Endothelial cell of umbilical vein (primary cell): ENCODE measurements at regions not wholly inside any gene's neighbourhood (a gene's known extent, or its start where the extent isn't known, plus 50 kb on each side); places are given as distances from the start of the nearest gene placed in this dataset.

ENCODE experiments used
- BruUV-seq: library from RNA; stranded (reverse); fragments of 400-500 nt; replicated peaks from 2 replicates; lab custom pipeline; 2021; lab: Mats Ljungman, UMichigan
- CTCF ChIA-PET: fragments of 300-600, 350-600 bp; sonication (Branson Sonifier 250); formaldehyde crosslinking; loops from one replicate; lab custom pipeline; 2021; ENCODE audit warnings: antibody characterized with exemption, inconsistent platforms; lab: Charles Lee
- POLR2A ChIA-PET: fragments of 300-600, 350-600 bp; sonication (Branson Sonifier 250); formaldehyde crosslinking; loops from one replicate; lab custom pipeline; 2021; ENCODE audit warnings: antibody characterized with exemption, inconsistent platforms; lab: Charles Lee
- DNase-seq: peaks from one replicate; pipeline ENCODE4 v3.0.0-alpha.2; 2011; ENCODE audit warnings: low read depth, low spot score
- FAIRE-seq: peaks from 2 replicates; lab custom pipeline; 2011; peaks lifted over from hg19 to GRCh38; lab: Jason Lieb, UNC
- H2AFZ ChIP-seq: 2 replicates; pipeline ENCODE4 v1.6.0; 2012; ENCODE audit warnings: low read depth, low read length, control low read depth, inconsistent platforms
- H3K27ac ChIP-seq: 2 replicates; pipeline ENCODE4 v1.5.1; 2011; ENCODE audit warnings: low read depth, mild to moderate bottlenecking, control low read depth, low read length, moderate library complexity; ENCODE audit not compliant: insufficient read depth
- H3K27me3 ChIP-seq, 2 experiments: 2 replicates each; pipeline versions ENCODE4 v1.6.0 to v1.6.1; 2011; ENCODE audit warnings: low read length in 2 of 2, mixed read lengths in 1 of 2; ENCODE audit not compliant: control insufficient read depth in 2 of 2, insufficient read depth in 2 of 2
- H3K36me3 ChIP-seq, 2 experiments: 2 replicates in 1 of 2; 3 replicates in 1 of 2; pipeline ENCODE4 v1.5.1; 2011; ENCODE audit warnings: low read length in 2 of 2, mild to moderate bottlenecking in 1 of 2, moderate library complexity in 1 of 2; ENCODE audit not compliant: control insufficient read depth in 2 of 2, insufficient read depth in 2 of 2; ENCODE audit errors: extremely low read depth in 1 of 2
- H3K4me1 ChIP-seq: 3 replicates; pipeline ENCODE4 v1.5.1; 2011; ENCODE audit warnings: mild to moderate bottlenecking, low read length; ENCODE audit not compliant: control insufficient read depth, insufficient read depth; ENCODE audit errors: extremely low read depth
- H3K4me2 ChIP-seq: 2 replicates; pipeline ENCODE4 v1.6.1; 2011; ENCODE audit warnings: low read length, control low read depth, mixed read lengths; ENCODE audit not compliant: insufficient read depth
- H3K4me3 ChIP-seq, 3 experiments: fragments of 200-600 bp in 1 of 3; sonication (generic), shearing (Covaris generic) in 1 of 3; replicated peaks in 1 of 3; 2 replicates each; pipeline ENCODE4 v1.5.1; 2011 to 2016; ENCODE audit warnings: control low read depth in 3 of 3, low read length in 3 of 3, mild to moderate bottlenecking in 2 of 3, inconsistent platforms in 1 of 3, low read depth in 1 of 3, moderate library complexity in 1 of 3; ENCODE audit not compliant: insufficient read depth in 1 of 3
- H3K79me2 ChIP-seq: 2 replicates; pipeline ENCODE4 v1.6.0; 2012; ENCODE audit warnings: low read length, inconsistent platforms; ENCODE audit not compliant: control insufficient read depth, insufficient read depth
- H3K9ac ChIP-seq: replicated peaks from 2 replicates; pipeline ENCODE3; 2011; ENCODE audit warnings: low read length, control low read depth; ENCODE audit not compliant: insufficient read depth; ENCODE audit errors: extremely low read depth
- H3K9me1 ChIP-seq: replicated peaks from 3 replicates; pipeline ENCODE4 v1.6.0; 2011; ENCODE audit warnings: mild to moderate bottlenecking, low read length; ENCODE audit not compliant: control insufficient read depth, insufficient read depth; ENCODE audit errors: extremely low read depth
- H3K9me3 ChIP-seq: replicated peaks from 2 replicates; pipeline ENCODE4 v1.5.1; 2012; ENCODE audit warnings: low read length, inconsistent platforms; ENCODE audit not compliant: control insufficient read depth, insufficient read depth
- H4K20me1 ChIP-seq: replicated peaks from 2 replicates; pipeline ENCODE3; 2011; ENCODE audit warnings: mild to moderate bottlenecking, low read length; ENCODE audit not compliant: control insufficient read depth, insufficient read depth; ENCODE audit errors: extremely low read depth
- CTCF ChIP-seq, 2 donors: IDR thresholded peaks; 1 replicate in 1 of 2; 2 replicates in 1 of 2; pipeline ENCODE4 v1.5.1; 2011; ENCODE audit warnings: low read length in 2 of 2, mild to moderate bottlenecking in 2 of 2, moderate library complexity in 2 of 2, control low read depth in 1 of 2, inconsistent platforms in 1 of 2, low read depth in 1 of 2; ENCODE audit not compliant: insufficient read depth in 1 of 2; ENCODE audit errors: extremely low read depth in 1 of 2
- FOS ChIP-seq: IDR thresholded peaks from 2 replicates; pipeline ENCODE4 v1.6.1; 2011; ENCODE audit warnings: mild to moderate bottlenecking, low read length, moderate library complexity, borderline replicate concordance; ENCODE audit not compliant: insufficient read depth
- GATA2 ChIP-seq: IDR thresholded peaks from 2 replicates; pipeline ENCODE4 v1.7.0; 2011; ENCODE audit warnings: low read depth, mild to moderate bottlenecking, moderate library complexity, mixed read lengths, low read length; ENCODE audit not compliant: insufficient read length, insufficient read depth
- JUN ChIP-seq: IDR thresholded peaks from 2 replicates; pipeline ENCODE4 v1.6.1; 2011; ENCODE audit warnings: borderline replicate concordance, low read depth; ENCODE audit not compliant: insufficient read length, insufficient read depth
- MAX ChIP-seq: IDR thresholded peaks from 2 replicates; pipeline ENCODE4 v1.6.1; 2011; ENCODE audit not compliant: insufficient read depth, insufficient read length
- MYC ChIP-seq: IDR thresholded peaks from one replicate; pipeline ENCODE4 v1.6.1; 2011; ENCODE audit warnings: mild to moderate bottlenecking, low read depth, low read length
- POLR2A ChIP-seq: IDR thresholded peaks from 2 replicates; pipeline ENCODE4 v1.6.1; 2012; ENCODE audit warnings: low read depth, mild to moderate bottlenecking, control low read depth, low read length
- POLR2AphosphoS5 ChIP-seq: IDR thresholded peaks from 2 replicates; pipeline ENCODE4 v1.6.1; 2012; ENCODE audit warnings: low read depth, mild to moderate bottlenecking, control low read depth, low read length, moderate library complexity; ENCODE audit not compliant: insufficient read depth
- dilution Hi-C: fragments of 300-500 bp; cut with MboI; formaldehyde crosslinking; loops from one replicate; pipeline ENCODE4 v1.15.0; 2019; ENCODE audit warnings: low sequenced_read_pairs; ENCODE audit not compliant: extremely low pct_ligation_motif_present
- intact Hi-C: fragments of 100-400 bp; cut with micrococcal nuclease; formaldehyde crosslinking; loops from one replicate; pipeline ENCODE4 v1.10.0; 2022

DNA sequence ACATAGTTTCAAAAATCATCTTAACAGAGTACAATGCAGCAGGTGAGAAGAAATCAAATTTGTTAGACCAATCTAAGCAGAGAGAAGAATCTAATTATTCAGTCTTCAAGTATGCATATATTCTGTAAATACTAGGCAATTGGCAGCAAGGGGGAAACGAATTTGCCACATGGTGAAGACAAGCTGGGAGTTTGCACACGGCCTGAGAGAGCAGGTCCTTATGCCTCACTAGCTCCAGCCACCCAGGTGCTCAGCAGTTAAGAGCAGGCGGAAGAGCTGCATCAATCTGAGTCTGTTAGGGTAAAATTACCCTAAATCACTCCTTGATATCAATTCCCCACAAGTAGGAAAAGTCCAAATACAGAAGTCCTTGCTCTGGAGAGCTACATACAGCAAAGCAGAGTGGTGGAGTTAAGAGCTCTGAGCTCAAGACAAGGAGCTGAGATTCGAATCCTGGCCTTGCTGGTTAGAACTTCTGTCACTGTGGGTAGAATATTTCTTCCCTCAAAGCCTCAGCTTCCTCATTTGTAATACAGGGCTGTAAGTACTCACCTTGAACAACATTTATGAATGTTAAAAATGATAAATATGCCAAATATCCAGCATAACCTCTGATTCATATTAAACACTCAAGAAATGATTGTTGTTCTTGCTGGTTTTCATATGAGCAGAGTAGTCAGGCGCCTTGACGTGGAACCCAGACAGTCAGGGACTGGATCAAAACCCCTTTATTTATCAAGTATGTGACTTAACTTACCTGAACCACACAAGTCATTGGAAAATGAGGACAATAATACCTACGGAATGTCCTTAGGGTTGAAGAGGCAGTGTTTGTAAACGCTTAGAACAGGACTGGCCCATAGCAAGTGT, 444.2 kb downstream of the CDH26 start:
- Histone ChIP-seq H3K4me3 (no peak overlapping the region), H3K4me2 (no peak overlapping the region), H3K9me3 (peaks cover 10% of the 10 kb centered on the region), H4K20me1 (no peaks in the 10 kb centered on the region), H2AFZ (no peak overlapping the region), H3K79me2 (no peaks in the 10 kb centered on the region), H3K27me3 (no peaks in the 10 kb centered on the region), H3K9ac (no peak overlapping the region), H3K36me3 (no peaks in the 10 kb centered on the region), H3K9me1 (no peaks in the 10 kb centered on the region), H3K27ac (no peak overlapping the region), H3K4me1 (no peaks in the 10 kb centered on the region)
- FAIRE-seq (no peak), DNase-seq (no peak)
- dilution Hi-C loops = no loop called here
- TF ChIP-seq GATA2 (no peak), JUN (no peak), FOS (no peak), MYC (no peak), POLR2A (no peak), MAX (no peak), POLR2AphosphoS5 (no peak), CTCF (IDR thresholded peaks at IDR 0.05; ENCODE audit: extremely low read depth in 1 of 2, insufficient read depth in 1 of 2, low read depth in 1 of 2, low read length in 2 of 2) (no peak)
- intact Hi-C loops = no loop called here
- ChIA-PET POLR2A (no interaction called here), CTCF (no interaction called here)
- no TSS peak for BruUV-seq
